Hindlimb muscle (tissue), 1 donor: ENCODE measurements at regions not wholly inside any gene's neighbourhood (a gene's known extent, or its start where the extent isn't known, plus 50 kb on each side); places are given as distances from the start of the nearest gene placed in this dataset.
"Not testable (repeated sequence)": the region's sequence is repeated elsewhere in the genome, so short reads cannot be mapped to it uniquely, and the experiment has no call there.

Experiments
- DNase-seq: peaks from one replicate; pipeline ENCODE4 v3.0.0-alpha.2; 2013

DNA sequence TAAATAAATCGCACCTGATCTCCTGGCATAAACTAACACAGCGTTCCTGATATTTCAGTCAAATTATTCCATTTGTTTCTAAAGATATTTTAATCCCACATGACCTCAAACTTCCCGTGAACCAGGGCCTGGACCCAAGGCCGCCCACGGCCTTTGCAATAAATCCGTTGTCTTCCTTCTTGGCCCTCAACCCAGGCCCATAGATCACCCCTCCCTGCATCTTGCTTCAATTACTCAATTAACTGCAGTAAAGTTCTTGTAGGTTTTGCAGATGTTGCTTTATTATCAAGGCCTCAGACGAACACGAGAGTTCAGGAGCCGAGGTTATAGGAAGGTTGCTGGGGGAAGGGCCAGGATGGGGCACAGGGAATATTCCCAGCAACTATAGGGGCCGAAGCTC lies 249.4 kb downstream of the RAB11FIP2 start:
- no peak for DNase-seq

DNA sequence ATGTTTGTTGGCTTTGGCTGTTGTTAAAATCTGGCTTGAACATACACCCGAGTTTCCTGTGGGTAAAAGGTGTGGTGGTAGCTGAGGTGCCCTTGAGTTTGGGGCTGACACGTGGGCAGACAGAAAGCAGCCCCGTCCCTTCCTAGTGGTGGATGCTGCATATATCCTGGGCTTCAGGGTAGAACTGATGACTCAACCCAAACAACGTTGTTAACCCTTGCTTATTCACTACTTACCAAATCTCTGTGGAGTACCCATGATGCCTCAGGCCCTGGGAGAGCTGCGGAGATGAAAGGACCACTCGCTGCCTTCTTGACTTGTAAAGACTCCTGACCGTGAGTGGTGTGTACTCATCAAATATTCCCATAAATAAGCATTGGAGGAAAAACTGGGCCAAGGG lies 245.1 kb downstream of the RAB11FIP2 start:
- no peak for DNase-seq

DNA sequence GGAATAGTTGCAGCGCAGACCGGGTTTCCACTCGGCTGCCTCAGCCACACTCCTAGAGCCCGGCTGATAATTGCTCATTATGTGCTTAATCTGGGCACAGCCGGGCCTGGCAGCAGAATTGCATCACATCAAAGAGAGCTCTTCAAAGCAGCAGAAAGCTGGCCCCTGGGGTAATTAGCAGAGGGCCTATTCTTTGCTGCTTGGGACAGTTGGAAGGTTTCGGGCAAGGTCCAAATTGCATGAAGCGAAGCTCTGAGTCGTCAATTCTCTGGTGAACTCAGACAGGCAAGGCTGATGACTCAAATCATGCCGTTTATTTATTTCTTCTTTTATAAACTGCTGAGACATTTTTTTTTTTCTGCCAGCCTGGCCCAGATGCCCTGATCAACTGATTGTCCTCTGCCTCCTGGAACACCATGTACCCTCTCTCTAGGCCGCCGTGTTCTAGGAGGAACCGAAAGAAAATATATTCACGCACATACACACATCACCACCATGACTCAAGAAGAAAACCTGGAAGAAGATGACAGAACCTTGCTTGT lies 242.2 kb downstream of the RAB11FIP2 start:
- no peak for DNase-seq

DNA sequence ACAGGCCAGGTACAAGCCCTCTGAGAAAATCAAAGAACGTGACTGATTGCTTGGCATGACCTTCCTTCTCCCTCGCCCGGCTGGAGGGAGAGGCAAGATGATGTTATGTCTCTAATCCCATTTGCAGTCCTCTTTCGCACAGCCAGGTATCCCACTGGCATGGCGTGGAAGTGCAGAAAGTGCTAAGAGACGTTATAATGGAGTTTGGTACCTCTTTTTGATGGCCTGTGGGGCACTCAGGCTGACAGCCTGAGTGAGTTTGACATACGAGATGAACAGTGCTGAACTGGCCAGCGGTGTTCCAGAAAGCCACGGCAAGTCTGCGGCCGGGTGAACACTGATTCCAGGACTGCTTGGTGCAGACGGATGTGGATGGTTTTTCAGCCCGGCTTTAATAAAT lies 241.6 kb downstream of the RAB11FIP2 start:
- no peak for DNase-seq

DNA sequence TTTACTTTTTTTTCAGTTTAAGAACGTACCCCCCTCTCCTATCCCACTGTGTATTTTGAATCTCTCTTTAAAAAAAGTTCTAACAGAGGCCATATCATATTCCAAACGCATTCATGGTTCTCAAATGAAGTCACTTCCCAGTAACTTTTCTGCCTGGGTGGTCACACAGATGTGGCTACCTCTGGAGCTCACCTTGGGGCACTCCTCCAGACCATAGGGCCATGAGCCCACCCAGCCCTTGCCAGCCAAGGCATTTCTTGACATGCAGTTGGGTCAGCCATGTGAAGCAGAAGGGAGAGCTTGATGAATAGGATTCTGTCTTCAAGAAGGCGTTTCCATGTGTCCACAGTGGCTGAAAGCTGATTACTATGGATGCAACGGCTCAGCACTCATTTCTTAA lies 239.3 kb downstream of the RAB11FIP2 start:
- no peak for DNase-seq

DNA sequence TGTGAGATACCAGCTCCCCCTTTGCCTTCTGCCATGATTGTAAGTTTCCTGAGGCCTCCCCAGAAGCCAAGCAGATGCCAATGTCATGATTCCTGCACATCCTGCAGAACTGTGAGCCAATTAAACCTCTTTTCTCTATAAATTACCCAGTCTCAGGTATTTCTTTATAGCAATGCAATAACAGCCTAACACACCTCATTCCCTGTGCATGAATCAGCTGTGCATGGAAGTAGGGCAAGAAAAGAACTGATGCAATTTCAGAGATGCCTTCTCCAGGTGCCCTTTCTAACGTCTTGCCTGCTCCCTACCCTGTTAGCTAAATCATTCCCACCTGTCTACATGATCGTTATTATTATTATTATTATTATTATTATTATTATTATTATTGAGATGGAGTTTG lies 230.9 kb downstream of the RAB11FIP2 start:
- not testable (repeated sequence) for DNase-seq

DNA sequence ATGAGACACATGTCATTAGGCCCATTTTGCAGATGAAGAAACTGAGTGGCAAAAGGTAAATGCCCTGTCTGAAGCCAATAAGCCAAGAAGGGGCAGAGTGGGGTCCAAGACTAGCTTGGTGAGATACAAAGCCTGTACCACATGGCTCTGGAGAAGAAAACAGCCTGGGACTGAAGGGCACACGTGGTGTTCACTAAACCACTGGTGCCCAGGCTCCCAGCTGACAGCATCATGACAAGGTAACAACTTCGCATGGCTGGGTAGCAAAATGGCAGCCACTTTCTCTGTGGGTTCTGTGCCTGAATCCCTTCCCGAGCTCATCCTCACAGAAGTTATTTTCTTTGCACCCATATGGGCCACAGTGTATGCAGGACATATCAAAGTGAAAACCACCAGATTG lies 229.6 kb downstream of the RAB11FIP2 start:
- DNase-seq, result no peak

DNA sequence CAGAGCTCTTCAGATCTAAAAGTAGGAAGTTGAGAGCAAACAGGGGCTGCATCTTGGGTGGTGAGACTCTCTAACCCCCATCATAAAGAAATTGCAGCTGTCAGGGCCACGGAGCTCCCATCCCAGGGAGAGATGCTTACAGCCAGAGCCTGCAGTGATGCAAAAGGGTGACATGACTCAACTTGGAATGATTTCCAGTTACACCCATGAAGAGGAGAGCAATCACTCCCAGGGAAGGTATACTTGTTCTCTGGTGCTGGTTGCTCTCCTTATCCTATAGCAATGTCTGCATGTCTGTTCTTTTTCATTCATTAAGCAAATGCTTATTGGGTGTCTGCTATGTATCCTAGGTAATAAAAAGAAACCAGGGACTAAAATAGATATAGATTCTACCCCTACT lies 228.0 kb downstream of the RAB11FIP2 start:
- no peak for DNase-seq

DNA sequence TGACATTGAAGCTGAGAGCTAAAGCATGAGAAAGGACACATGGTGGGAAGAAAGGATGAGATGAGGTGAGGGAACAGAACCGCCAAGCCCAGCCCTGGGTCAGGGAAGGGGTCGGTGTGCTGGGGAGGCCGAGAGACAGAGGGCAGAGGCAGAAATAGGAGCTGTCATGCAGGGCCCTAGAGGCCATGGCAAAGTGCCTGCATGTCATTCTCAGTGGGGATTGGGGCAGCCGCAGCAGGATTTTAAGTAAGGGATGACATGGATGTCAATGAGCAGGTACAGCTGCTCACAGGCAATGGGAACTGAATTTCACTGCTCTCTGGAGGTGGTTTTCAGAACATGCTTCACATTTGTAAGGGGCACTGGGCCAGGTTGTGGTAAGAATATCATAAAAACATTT lies 227.4 kb downstream of the RAB11FIP2 start:
- no peak for DNase-seq

DNA sequence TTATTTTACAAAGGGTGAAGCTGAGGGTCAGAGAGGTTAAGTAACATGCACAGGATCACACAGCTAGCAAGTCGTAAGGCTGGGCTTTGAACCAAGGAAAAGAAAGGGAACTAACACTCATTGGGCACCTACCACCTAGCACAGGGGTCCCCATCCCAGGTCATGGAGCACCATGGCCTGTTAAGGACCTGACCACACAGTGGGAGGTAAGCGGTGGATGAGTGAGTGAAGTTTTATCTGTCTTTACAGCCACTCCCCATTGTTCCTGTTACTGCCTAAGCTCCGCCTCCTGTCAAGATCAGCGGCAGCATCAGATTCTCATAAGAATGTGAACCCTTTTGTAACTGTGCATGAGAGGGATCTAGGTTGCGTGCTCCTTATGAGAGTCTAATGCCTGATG lies 222.8 kb downstream of the RAB11FIP2 start:
- no peak for DNase-seq

DNA sequence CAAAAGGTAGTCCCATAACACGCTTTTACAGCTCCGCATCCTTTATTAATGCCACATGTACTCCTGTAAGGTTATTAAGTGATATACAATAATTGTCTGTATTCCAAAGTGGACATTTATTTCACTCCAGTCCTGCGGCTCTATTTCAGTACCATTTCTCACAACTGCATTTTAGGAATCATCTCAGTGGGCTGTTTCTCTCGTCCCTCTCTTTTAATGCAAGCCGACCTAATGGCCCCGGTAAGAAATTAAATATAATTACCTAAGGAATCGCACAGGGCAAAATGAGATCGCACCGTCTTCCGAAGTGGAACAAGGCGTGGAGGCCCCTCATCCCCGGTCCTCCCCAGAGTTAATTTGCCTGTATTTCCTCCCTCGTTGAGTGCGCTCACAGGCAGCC lies 216.5 kb downstream of the RAB11FIP2 start:
- DNase-seq, result no peak

DNA sequence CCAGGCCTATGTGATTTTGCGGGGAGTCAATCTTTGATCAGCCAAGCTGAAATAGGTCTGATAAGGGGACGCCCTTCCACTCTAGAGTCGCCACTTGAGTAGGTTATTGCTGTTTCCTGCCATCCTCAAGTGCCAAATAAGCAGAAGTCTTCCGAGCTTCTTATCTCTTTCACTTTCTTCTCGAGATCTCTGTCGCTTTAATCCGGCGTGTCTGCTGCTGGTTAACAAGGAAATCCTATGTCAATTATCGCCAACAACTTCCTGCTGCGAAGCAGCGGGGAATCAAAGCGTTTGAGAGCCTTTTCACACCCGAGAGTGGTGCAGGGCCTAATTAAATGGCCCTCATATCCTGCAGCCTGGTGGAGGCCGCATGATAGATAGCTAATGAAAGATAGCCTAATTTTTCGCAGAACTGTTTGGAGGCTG lies 215.9 kb downstream of the RAB11FIP2 start:
- no peak for DNase-seq

DNA sequence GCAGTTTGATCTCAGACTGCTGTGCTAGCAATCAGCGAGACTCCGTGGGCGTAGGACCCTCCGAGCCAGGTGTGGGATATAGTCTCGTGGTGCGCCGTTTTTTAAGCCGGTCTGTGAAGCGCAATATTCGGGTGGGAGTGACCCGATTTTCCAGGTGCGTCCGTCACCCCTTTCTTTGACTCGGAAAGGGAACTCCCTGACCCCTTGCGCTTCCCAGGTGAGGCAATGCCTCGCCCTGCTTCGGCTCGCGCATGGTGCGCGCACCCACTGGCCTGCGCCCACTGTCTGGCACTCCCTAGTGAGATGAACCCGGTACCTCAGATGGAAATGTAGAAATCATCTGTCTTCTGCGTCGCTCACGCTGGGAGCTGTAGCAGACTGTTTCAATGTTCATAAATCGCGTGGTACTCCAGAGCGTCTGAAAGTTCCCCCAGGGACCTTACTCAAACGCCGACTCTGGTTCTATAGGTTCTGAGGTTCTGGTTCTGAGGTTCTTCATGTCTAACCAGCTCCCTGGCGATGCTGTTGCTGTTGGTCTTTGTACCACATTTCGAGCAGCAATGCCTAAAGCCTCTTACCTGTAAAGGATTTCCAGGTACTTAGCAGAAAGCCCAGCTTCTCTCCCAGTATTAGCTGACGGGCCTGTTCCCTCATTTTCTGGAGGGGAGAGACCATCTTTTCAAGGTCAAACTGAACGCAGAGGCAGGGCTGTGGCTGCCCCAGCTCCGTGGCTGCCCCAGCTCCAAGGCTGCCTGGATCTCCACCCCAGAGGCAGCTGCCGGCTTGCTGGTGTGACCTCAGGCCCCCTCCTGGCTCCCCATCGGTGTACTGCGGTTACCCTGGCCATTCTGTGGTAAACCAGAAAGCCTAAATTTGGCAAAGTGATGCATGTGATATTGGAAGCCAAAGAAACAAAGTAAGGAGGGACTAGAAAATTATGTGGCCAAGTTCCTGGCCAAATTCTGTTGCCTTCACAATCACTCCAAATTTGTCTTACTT lies 207.9 kb downstream of the RAB11FIP2 start:
- not testable (repeated sequence) for DNase-seq

DNA sequence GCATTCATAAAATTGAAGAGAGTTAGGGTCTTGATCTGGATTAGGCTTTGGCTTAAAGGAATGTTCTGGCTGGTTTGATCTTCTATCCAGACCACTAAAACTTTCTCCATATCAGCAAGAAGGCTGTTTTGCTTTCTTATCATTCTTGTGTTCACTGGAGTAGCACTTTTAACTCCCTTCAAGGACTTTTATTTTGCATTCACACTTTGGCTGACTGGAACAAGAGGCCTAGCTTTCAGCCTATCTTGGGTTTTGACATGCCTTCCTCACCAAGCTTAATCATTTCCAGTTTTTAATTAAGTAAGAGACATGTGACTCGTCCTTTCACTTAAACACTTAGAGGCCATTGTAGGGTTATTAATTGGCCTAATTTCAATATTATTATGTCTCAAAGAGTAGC lies 190.3 kb downstream of the RAB11FIP2 start:
- not testable (repeated sequence) for DNase-seq

DNA sequence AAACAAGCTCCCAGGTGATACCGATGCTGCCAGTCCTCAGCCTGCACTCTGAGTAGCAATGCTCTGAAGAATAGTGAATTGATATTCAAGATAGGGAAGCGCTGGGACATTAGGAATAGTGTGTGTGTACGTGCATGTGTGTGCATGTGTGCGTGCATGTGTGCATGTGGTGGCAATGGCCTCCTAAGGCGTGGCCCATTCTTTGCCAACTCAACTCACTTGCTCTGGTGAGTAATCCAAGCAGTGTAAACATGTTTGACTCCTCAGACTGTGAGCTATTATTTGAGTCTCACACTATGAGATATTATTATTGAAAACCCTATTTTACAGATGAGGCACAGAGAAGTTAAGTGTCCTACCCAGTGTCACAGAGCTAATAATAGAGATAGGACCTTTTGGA lies 186.6 kb downstream of the RAB11FIP2 start:
- no peak for DNase-seq

DNA sequence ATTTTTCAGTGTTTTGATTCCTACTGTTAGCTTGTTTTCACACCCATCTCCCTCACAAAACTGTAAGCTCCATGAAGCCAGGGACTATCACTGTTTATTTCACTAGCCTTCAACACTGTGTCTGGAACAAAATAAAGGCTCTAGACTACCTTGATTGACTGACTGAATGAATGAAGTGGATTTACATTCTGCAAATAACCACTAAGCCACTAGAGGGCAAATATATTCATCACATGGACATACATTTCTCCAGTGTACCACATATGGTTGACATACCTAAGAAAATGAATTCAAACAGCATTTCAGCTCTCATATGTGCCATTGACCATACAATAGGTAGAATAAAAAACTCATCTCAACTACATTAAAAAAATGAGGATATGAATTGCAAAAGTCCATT lies 185.9 kb downstream of the RAB11FIP2 start:
- no peak for DNase-seq

DNA sequence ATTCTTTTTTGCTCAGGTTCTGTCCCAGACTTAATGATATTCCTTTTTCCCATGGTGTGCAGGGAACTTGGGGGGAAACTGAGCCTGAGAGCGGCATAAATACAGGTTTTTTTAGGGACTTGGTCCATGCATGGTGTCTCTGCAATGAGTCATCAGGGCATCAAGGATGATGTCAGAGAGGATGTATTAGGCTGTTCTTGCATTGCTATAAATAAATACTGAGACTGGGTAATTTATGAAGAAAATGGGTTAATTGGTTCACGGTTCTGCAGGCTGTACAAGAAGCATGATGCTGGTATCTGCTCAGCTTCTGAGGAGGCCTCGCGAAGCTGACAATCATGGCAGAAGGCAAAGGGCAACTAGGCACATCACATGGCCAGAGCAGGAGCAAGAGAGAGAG lies 185.4 kb downstream of the RAB11FIP2 start:
- no peak for DNase-seq

DNA sequence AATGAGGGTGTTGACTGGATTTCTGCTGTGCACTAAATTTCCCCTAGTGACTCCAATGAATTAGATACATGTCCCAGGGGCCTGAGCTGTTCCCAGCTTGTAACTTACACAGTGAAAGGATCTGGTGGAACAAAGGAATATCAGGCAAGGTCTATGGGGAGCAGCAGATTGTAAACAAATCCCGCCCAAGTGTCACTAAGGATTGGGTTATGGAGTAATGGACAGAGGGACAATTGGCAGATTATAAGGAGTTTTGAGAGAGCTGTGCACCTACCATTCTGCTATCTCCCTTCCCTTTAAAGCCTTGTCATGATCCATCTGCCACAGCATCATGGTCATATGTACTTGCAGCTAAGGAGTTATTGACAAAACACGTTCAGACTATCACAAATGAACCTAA lies 183.0 kb downstream of the RAB11FIP2 start:
- no peak for DNase-seq

DNA sequence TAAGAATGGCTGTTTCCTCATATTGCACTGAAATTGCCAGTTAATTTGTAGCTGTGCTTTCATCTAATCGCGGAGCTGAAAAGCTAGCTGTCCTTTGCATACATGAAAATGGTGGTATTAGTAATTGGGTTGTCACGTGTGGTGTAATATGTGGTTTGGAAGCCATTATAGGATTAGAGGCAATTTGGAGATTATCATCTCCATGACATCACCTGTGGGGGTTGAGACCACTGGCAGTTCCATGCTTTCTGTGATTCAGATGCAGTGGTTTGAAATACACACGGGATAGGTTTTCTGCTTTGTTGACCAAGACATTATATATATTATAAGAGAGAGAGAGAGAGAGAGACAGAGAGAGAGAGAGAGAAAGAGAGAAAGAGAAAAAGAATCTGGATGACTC lies 180.8 kb downstream of the RAB11FIP2 start:
- no peak for DNase-seq

DNA sequence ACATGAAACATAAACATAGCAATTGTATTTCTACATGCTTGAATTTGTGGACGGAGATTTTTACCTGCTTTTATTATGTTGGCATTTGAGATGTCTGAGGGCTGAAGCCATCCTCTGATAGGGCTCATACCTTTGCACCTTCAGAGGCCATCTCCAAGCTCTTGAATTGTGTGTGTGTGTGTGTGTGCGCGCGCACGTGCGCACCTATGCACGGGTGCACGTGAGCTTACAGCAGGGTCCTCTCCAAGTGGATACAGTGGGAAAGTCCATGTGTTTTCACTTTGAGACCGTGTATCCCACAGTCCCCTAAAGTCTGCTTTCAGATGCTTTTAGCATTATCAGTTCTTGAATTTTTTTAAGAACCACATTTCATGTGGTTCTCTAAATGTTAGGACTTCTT lies 178.6 kb downstream of the RAB11FIP2 start:
- DNase-seq, result no peak

DNA sequence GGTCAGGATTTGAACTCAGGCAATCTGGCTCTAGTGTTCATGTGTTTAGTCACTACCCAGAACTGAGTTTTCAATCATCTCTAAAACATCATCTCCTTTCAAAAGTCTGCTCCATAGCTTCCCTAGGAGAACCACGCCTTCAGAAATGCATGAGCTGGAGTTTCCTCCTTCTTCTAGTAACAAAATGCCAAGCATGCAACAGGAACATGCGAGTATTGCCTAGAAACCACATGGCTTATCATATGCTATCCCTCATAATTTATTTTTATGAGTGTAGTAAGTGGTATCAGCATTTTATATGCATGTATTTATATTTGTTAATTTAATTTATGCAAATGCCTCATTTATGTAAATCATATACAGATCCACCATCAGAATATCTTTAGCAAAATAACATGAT lies 170.9 kb downstream of the RAB11FIP2 start:
- DNase-seq, result no peak

DNA sequence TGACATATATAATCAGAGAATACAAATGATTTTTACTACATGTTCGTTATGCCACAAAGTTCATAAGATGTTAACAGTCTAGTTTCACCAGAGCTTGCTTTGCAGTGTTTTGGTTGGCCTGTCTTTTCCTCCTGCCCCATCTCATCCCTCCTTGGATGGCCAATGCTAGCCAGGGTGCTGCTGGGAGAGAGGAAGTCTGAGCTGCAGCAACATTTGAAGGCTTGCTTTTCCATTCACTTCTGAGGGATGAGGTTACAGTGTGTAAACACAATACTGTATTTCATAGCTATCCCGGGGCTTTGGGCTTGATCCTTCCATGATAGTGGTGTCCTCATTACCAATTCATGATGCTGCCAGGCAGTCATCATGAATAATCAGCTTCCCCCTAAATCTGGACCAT lies 170.5 kb downstream of the RAB11FIP2 start:
- no peak for DNase-seq

DNA sequence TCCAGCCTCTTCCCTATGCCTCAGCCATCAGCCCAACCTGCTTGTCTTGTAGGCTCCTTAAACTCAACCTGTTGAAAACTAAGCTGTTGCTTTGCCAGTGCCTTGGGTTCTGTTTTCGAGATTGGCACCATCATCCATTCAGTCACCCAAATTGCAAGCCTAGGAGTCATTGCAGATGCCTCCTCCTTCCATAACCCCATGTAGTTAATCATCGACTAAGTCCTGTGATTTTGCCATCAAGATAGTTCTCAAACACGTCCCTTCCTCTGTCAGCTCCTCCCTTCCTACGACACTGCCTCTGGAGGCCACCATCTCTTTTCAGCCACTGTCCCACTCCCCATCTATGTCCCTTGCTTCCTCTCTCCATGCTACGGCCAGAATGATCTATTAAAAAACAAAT lies 168.1 kb downstream of the RAB11FIP2 start:
- no peak for DNase-seq

DNA sequence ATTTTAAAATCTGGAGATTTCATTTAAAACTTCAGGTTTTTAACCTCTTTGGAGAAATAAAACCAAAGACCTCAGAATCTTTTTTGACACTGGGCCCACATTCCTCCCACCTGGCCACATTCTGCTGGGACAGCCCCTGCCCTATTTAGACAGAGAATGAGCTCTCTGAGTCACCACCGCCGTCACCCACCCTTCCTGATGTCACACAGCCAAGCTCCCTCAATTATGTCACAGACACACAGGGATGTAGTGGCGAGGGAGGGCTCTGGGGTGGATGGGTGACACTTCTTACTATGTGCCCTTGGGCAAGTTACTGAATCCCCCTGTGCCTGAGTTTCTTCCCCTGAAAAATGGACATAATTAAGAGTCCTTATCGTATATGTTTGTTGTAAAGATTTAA lies 162.6 kb downstream of the RAB11FIP2 start:
- DNase-seq, result no peak
